PC-3 (cell line): ENCODE measurements at regions not wholly inside any gene's neighbourhood (a gene's known extent, or its start where the extent isn't known, plus 50 kb on each side); places are given as distances from the start of the nearest gene placed in this dataset.

Experiments
- CTCF ChIP-seq: fragments of 300-600 bp; sonication (generic); conservative IDR thresholded peaks from 2 replicates; pipeline ENCODE4 v1.5.1; 2017; ENCODE audit warnings: antibody characterized with exemption, low read depth, mild to moderate bottlenecking, low read length
- EZH2 ChIP-seq: fragments of 300-600 bp; sonication (generic); IDR thresholded peaks from one replicate; pipeline ENCODE4 v1.6.1; 2017; ENCODE audit warnings: antibody characterized with exemption, mild to moderate bottlenecking, low read length; ENCODE audit not compliant: unreplicated experiment
- EZH2phosphoT487 ChIP-seq: fragments of 300-600 bp; sonication (generic); IDR thresholded peaks from 2 replicates; pipeline ENCODE4 v1.6.1; 2018; ENCODE audit warnings: mild to moderate bottlenecking, antibody characterized with exemption, low read length, borderline replicate concordance

- no peak for TF ChIP-seq CTCF
- TF ChIP-seq EZH2phosphoT487, result no peak
- TF ChIP-seq EZH2, result no peak
Measured at GRCh38 chr2:152907046-152907445, 188.6 kb downstream of the ARL6IP6 start.
